HG02938 (cell line): ENCODE measurements at regions not wholly inside any gene's neighbourhood (a gene's known extent, or its start where the extent isn't known, plus 50 kb on each side); places are given as distances from the start of the nearest gene placed in this dataset.
"Not testable (repeated sequence)": the region's sequence is repeated elsewhere in the genome, so short reads cannot be mapped to it uniquely, and the experiment has no call there.

Experiments
- ATAC-seq: cut with Tn5 transposase; IDR thresholded peaks from one replicate; pipeline ENCODE4 v1.9.1; 2021; ENCODE audit warnings: mild to moderate bottlenecking, moderate library complexity; ENCODE audit not compliant: unreplicated experiment

- ATAC-seq = no peak
These were observed 58.8 kb downstream of the UQCRFS1 start for GRCh38 chr19:29154163-29154562.

- ATAC-seq = no peak
These were observed 67.2 kb downstream of the UQCRFS1 start for GRCh38 chr19:29145756-29146155.

GRCh38 chr19:29143183-29143582 lies 69.8 kb downstream of the UQCRFS1 start:
- no peak for ATAC-seq

- ATAC-seq = no peak
These were observed 73.7 kb downstream of the UQCRFS1 start for GRCh38 chr19:29139227-29139626.

- ATAC-seq = not testable (repeated sequence)
These were observed 74.7 kb downstream of the UQCRFS1 start for GRCh38 chr19:29138206-29138605.

- ATAC-seq = no peak
These were observed 81.5 kb downstream of the UQCRFS1 start for GRCh38 chr19:29131456-29131855.

GRCh38 chr19:29129148-29129547 lies 83.8 kb downstream of the UQCRFS1 start:
- ATAC-seq = no peak

- no peak for ATAC-seq
These were observed 84.7 kb downstream of the UQCRFS1 start for GRCh38 chr19:29128203-29128602.

- ATAC-seq = no peak
These were observed 90.8 kb downstream of the UQCRFS1 start for GRCh38 chr19:29122185-29122584.

- no peak for ATAC-seq
These were observed 91.3 kb downstream of the UQCRFS1 start for GRCh38 chr19:29121684-29122083.

GRCh38 chr19:29120466-29120865 lies 92.5 kb downstream of the UQCRFS1 start:
- ATAC-seq = no peak

GRCh38 chr19:29119590-29119989 lies 93.4 kb downstream of the UQCRFS1 start:
- ATAC-seq = no peak

- no peak for ATAC-seq
These were observed 94.6 kb downstream of the UQCRFS1 start for GRCh38 chr19:29118389-29118788.

GRCh38 chr19:29117926-29118325 lies 95.0 kb downstream of the UQCRFS1 start:
- no peak for ATAC-seq

- ATAC-seq = no peak
These were observed 97.8 kb downstream of the UQCRFS1 start for GRCh38 chr19:29115181-29115580.

- ATAC-seq = no peak
These were observed 99.1 kb downstream of the UQCRFS1 start for GRCh38 chr19:29113838-29114237.

GRCh38 chr19:29111576-29111975 lies 101.4 kb downstream of the UQCRFS1 start:
- ATAC-seq = no peak

GRCh38 chr19:29107831-29108230 lies 105.1 kb downstream of the UQCRFS1 start:
- no peak for ATAC-seq

- no peak for ATAC-seq
These were observed 106.5 kb downstream of the UQCRFS1 start for GRCh38 chr19:29106346-29106885.

- no peak for ATAC-seq
These were observed 107.2 kb downstream of the UQCRFS1 start for GRCh38 chr19:29105629-29106292.

- ATAC-seq = no peak
These were observed 108.2 kb downstream of the UQCRFS1 start for GRCh38 chr19:29104605-29105241.

- no peak for ATAC-seq
These were observed 114.0 kb downstream of the UQCRFS1 start for GRCh38 chr19:29098863-29099481.
